Glutamatergic neuron (in vitro differentiated cells): ENCODE measurements at regions not wholly inside any gene's neighbourhood (a gene's known extent, or its start where the extent isn't known, plus 50 kb on each side); places are given as distances from the start of the nearest gene placed in this dataset.

Source experiments
- DNase-seq: peaks from one replicate; pipeline ENCODE4 v3.0.0; 2022
- H3K27ac Mint-ChIP-seq: one replicate; pipeline ENCODE4 v1.8.0; 2020; ENCODE audit warnings: mild to moderate bottlenecking, mixed read lengths, inconsistent platforms; ENCODE audit not compliant: unreplicated experiment
- H3K27me3 Mint-ChIP-seq: one replicate; pipeline ENCODE4 v1.8.0; 2020; ENCODE audit warnings: mild to moderate bottlenecking, moderate library complexity, mixed read lengths, inconsistent platforms; ENCODE audit not compliant: unreplicated experiment
- H3K36me3 Mint-ChIP-seq: one replicate; pipeline ENCODE4 v1.8.0; 2020; ENCODE audit warnings: mild to moderate bottlenecking, mixed read lengths, inconsistent platforms; ENCODE audit not compliant: unreplicated experiment
- H3K4me1 Mint-ChIP-seq: one replicate; pipeline ENCODE4 v1.8.0; 2020; ENCODE audit warnings: mild to moderate bottlenecking, low read depth, mixed read lengths, inconsistent platforms; ENCODE audit not compliant: unreplicated experiment
- H3K4me3 Mint-ChIP-seq: one replicate; pipeline ENCODE4 v1.8.0; 2020; ENCODE audit warnings: mild to moderate bottlenecking, mixed read lengths, inconsistent platforms; ENCODE audit not compliant: unreplicated experiment
- H3K9me3 Mint-ChIP-seq: one replicate; pipeline ENCODE4 v1.8.0; 2020; ENCODE audit warnings: mild to moderate bottlenecking, moderate library complexity, mixed read lengths, inconsistent platforms; ENCODE audit not compliant: unreplicated experiment
- TF ChIP-seq, protein P1 (sequence below): fragments of 200-600 bp; sonication (generic); IDR thresholded peaks from one replicate; pipeline ENCODE4 v1.5.0; 2021; ENCODE audit not compliant: partially characterized antibody, unreplicated experiment

DNA sequence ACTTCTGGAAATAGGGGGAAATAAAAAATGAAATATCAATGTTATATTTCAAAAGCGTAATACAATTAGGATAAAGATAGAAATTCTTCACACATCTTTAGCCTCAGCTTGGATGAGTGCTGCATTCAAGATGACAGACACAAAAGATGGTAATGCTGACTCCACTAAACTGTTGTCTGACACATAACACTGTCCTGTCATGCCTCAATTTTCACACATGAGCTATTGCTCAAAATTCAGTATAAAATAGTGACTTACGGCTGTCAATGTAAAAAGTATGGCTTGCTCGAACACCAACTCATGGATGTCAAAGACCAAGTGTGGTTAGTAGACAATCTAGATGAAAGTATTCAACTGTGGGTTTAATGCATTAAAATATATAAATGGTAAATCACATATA is 94.5 kb downstream of the KLF12 start:
- Mint-ChIP-seq H3K4me3 (no peak overlapping the region), H3K36me3 (no peaks in the 10 kb centered on the region), H3K27ac (no peak overlapping the region), H3K4me1 (peaks cover 28% of the 10 kb centered on the region), H3K27me3 (no peaks in the 10 kb centered on the region), H3K9me3 (no peaks in the 10 kb centered on the region)
- no peak for DNase-seq
- TF ChIP-seq, protein P1, sequence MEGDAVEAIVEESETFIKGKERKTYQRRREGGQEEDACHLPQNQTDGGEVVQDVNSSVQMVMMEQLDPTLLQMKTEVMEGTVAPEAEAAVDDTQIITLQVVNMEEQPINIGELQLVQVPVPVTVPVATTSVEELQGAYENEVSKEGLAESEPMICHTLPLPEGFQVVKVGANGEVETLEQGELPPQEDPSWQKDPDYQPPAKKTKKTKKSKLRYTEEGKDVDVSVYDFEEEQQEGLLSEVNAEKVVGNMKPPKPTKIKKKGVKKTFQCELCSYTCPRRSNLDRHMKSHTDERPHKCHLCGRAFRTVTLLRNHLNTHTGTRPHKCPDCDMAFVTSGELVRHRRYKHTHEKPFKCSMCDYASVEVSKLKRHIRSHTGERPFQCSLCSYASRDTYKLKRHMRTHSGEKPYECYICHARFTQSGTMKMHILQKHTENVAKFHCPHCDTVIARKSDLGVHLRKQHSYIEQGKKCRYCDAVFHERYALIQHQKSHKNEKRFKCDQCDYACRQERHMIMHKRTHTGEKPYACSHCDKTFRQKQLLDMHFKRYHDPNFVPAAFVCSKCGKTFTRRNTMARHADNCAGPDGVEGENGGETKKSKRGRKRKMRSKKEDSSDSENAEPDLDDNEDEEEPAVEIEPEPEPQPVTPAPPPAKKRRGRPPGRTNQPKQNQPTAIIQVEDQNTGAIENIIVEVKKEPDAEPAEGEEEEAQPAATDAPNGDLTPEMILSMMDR = no peak

DNA sequence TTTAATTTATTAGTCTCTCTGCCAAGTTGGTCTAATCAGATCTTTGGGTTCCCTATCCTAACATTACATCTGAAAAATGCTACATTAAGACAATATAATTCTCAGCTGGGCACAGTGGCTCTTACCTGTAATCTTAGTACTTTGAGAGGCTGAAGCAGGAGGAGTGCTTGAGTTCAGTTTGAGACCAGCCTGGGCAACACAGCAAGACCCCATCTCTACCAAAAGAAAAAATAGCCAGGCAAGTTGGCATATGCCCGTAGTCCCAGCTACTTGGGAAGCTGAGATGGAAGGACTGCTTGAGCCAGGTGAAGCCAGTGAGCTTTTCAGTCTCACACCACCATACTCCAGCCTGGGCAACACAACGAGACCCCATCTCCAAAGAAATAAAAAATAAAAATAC is 95.0 kb downstream of the KLF12 start:
- no peak for DNase-seq
- no peaks in the 10 kb centered on the region for H3K36me3 Mint-ChIP-seq
- H3K27ac Mint-ChIP-seq = no peak overlapping the region
- peaks cover 28% of the 10 kb centered on the region for H3K4me1 Mint-ChIP-seq
- no peaks in the 10 kb centered on the region for H3K27me3 Mint-ChIP-seq
- TF ChIP-seq, protein P1 = no peak
- no peaks in the 10 kb centered on the region for H3K9me3 Mint-ChIP-seq
- no peak overlapping the region for H3K4me3 Mint-ChIP-seq

- no peak for DNase-seq
- H3K9me3 Mint-ChIP-seq = no peaks in the 10 kb centered on the region
- TF ChIP-seq, protein P1 = no peak
- no peak overlapping the region for H3K4me3 Mint-ChIP-seq
- H3K36me3 Mint-ChIP-seq = no peaks in the 10 kb centered on the region
- H3K27me3 Mint-ChIP-seq = no peaks in the 10 kb centered on the region
- peaks cover 22% of the 10 kb centered on the region for H3K4me1 Mint-ChIP-seq
- H3K27ac Mint-ChIP-seq = no peak overlapping the region
Observed at GRCh38 chr13:74037762-74038161, 96.4 kb downstream of the KLF12 start.

DNA sequence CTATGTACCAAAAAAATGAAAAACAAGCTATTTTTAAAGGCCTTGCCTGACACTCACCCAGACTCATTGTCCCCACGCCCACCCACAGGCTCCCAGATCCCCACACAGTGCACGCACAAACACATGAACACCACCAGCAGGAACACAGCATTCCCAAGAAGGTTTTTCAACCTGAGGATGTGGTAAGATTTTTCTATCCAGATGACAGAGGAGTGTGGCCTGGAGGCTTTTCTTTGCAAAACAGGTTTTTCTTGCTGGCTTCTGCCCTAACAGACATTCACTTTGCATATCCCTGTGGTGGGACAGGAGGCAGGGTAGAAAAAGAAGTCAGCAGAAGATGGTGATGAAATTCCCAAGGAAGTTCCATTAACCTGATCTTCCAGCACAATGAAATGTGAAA is 97.8 kb downstream of the KLF12 start:
- no peak for DNase-seq
- TF ChIP-seq, protein P1 = no peak
- Mint-ChIP-seq H3K27me3 (no peaks in the 10 kb centered on the region), H3K36me3 (no peaks in the 10 kb centered on the region), H3K4me1 (peaks cover 16% of the 10 kb centered on the region), H3K4me3 (no peak overlapping the region), H3K27ac (peak overlapping the region; percentile 9), H3K9me3 (no peaks in the 10 kb centered on the region)

- H3K4me1 Mint-ChIP-seq = peaks cover 15% of the 10 kb centered on the region
- H3K27me3 Mint-ChIP-seq = no peaks in the 10 kb centered on the region
- H3K36me3 Mint-ChIP-seq = no peaks in the 10 kb centered on the region
Observed at GRCh38 chr13:74035896-74036295, 98.3 kb downstream of the KLF12 start.

More at GRCh38 chr13:74035896-74036295, 98.3 kb downstream of the KLF12 start:
- TF ChIP-seq, protein P1 = no peak
- peak overlapping the region; percentile 9 for H3K27ac Mint-ChIP-seq
- no peak for DNase-seq
- no peaks in the 10 kb centered on the region for H3K9me3 Mint-ChIP-seq
- H3K4me3 Mint-ChIP-seq = no peak overlapping the region
